SK-N-MC (cell line): ENCODE measurements at regions not wholly inside any gene's neighbourhood (a gene's known extent, or its start where the extent isn't known, plus 50 kb on each side); places are given as distances from the start of the nearest gene placed in this dataset.
A peak's percentile ranks its signal among the peaks of the same experiment; 100 is the strongest.

Experiments used
- DNase-seq: peaks from one replicate; pipeline ENCODE4 v3.0.0-alpha.2; 2011; ENCODE audit warnings: low read depth, low spot score
- H3K27ac ChIP-seq: fragments of 200-600 bp; sonication (generic); 2 replicates; pipeline ENCODE4 v1.5.1; 2016; ENCODE audit warnings: mixed run types
- H3K36me3 ChIP-seq: fragments of 200-600 bp; sonication (generic); 2 replicates; pipeline ENCODE4 v1.6.1; 2017; ENCODE audit warnings: antibody characterized with exemption, low read length, mixed read lengths; ENCODE audit not compliant: insufficient read depth
- H3K4me3 ChIP-seq: fragments of 200-600 bp; sonication (generic); 2 replicates; pipeline ENCODE4 v1.5.1; 2016
- H3K9ac ChIP-seq: fragments of 200-600 bp; sonication (generic); 2 replicates; pipeline ENCODE4 v1.8.0; 2017; ENCODE audit warnings: mixed run types, mixed read lengths; ENCODE audit not compliant: insufficient read length
- H3K9me3 ChIP-seq: fragments of 200-600 bp; sonication (generic); 2 replicates; pipeline ENCODE4 v1.6.1; 2017; ENCODE audit warnings: low read depth, mild to moderate bottlenecking, antibody characterized with exemption, low read length, moderate library complexity, mixed read lengths
- EZH2 ChIP-seq: fragments of 200-600 bp; sonication (generic); IDR thresholded peaks from one replicate; pipeline ENCODE4 v1.6.1; 2017; ENCODE audit warnings: antibody characterized with exemption
- FOXP2 ChIP-seq: optimal IDR thresholded peaks from 2 replicates; pipeline ENCODE3; 2011; ENCODE audit warnings: mild to moderate bottlenecking, moderate library complexity; ENCODE audit not compliant: insufficient read depth; ENCODE audit errors: extremely low read length, control extremely low read depth
- POLR2AphosphoS5 ChIP-seq: IDR thresholded peaks from 2 replicates; pipeline ENCODE4 v1.6.1; 2012; ENCODE audit warnings: mild to moderate bottlenecking, low read depth, low read length, borderline replicate concordance

GRCh38 chr10:83176901-83177300, 962.4 kb upstream of the GHITM start:
- no peak for DNase-seq
- no peak overlapping the region for H3K9ac ChIP-seq
- no peaks in the 10 kb centered on the region for H3K36me3 ChIP-seq
- no peaks in the 10 kb centered on the region for H3K9me3 ChIP-seq
- H3K4me3 ChIP-seq, result no peak overlapping the region
- no peak for TF ChIP-seq FOXP2
- no peak for TF ChIP-seq POLR2AphosphoS5
- no peak for TF ChIP-seq EZH2
- no peak overlapping the region for H3K27ac ChIP-seq

GRCh38 chr10:83178526-83178925, 960.8 kb upstream of the GHITM start:
- Histone ChIP-seq H3K4me3 (no peak overlapping the region), H3K9ac (no peak overlapping the region), H3K27ac (no peak overlapping the region), H3K36me3 (no peaks in the 10 kb centered on the region), H3K9me3 (no peaks in the 10 kb centered on the region)
- no peak for DNase-seq
- no peak for TF ChIP-seq POLR2AphosphoS5

DNA sequence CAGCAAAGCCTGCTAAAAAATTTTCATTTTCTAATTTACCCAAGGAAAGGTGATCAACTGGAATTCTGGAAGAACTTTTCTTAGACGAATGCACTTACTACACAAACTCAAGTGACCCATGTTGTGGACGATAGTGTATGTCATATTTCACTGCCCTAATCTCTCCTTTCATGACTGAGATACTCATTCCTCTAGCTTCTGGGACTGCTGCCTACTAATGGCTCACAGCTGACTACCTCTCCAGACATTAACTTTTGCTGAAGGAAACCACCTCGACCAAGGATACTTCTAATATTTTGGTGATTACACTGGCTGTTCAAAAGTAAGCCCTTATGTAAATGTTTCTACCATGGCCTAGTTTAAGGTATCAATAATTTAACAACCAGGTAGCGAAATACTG, 959.9 kb upstream of the GHITM start:
- H3K36me3 ChIP-seq, result no peaks in the 10 kb centered on the region
- TF ChIP-seq POLR2AphosphoS5 (no peak), EZH2 (no peak), FOXP2 (no peak)
- no peak for DNase-seq
- no peaks in the 10 kb centered on the region for H3K9me3 ChIP-seq
- no peak overlapping the region for H3K9ac ChIP-seq
- H3K4me3 ChIP-seq, result no peak overlapping the region
- H3K27ac ChIP-seq, result no peak overlapping the region

- H3K4me3 ChIP-seq, result no peak overlapping the region
- no peak overlapping the region for H3K9ac ChIP-seq
- H3K36me3 ChIP-seq, result no peaks in the 10 kb centered on the region
- no peak overlapping the region for H3K27ac ChIP-seq
- H3K9me3 ChIP-seq, result no peaks in the 10 kb centered on the region
- TF ChIP-seq POLR2AphosphoS5 (no peak), EZH2 (no peak)
- DNase-seq, result no peak
These were observed 957.2 kb upstream of the GHITM start for GRCh38 chr10:83182076-83182475.

- H3K4me3 ChIP-seq, result no peak overlapping the region
- DNase-seq, result no peak
- no peaks in the 10 kb centered on the region for H3K36me3 ChIP-seq
- no peak for TF ChIP-seq POLR2AphosphoS5
- no peak for TF ChIP-seq EZH2
- TF ChIP-seq FOXP2, result no peak
- H3K9ac ChIP-seq, result no peak overlapping the region
- no peak overlapping the region for H3K27ac ChIP-seq
- H3K9me3 ChIP-seq, result no peaks in the 10 kb centered on the region
These were observed 954.7 kb upstream of the GHITM start for GRCh38 chr10:83184641-83185040.

DNA sequence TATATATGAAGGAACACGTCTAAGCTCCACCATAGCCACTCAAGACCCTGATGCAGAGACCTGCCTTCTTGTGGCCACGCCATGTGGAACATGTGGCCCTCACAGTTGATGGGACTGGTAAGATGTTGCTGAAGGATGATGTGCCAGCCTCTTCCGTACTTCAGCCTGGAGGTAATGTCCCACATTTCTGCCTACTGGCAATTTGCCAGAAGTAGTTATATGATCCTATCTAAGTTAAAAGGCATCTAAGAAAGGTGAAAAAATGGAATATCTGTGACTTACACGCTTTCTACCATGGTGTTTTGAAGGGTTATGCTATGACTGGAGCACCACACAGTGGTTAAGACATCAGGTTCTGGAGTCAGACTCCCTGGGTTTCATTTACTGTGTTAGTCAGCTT, 948.7 kb upstream of the GHITM start:
- Histone ChIP-seq H3K27ac (no peak overlapping the region), H3K4me3 (no peak overlapping the region), H3K9me3 (no peaks in the 10 kb centered on the region), H3K9ac (no peak overlapping the region), H3K36me3 (no peaks in the 10 kb centered on the region)
- DNase-seq, result no peak
- TF ChIP-seq FOXP2, result no peak
- no peak for TF ChIP-seq EZH2
- no peak for TF ChIP-seq POLR2AphosphoS5

DNA sequence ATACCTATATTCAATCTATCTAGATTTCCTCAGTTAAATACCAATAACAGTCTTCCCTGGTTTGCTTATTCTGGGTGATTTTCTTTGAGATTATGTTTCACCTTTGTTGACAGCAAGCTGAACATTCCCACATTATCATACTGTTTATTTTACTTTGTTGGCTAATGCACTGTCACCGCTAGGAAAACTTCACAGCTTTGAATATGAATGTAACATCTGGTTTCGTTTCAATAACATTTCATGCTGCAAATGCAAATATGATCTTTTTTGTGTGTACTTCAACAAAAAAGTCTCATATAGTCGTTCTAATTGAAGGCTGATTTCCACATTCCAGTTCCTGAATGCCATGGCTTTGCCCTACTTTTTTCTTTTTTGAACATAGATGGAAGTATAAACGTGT, 946.3 kb upstream of the GHITM start:
- H3K27ac ChIP-seq, result no peak overlapping the region
- H3K9me3 ChIP-seq, result no peaks in the 10 kb centered on the region
- no peak for DNase-seq
- TF ChIP-seq POLR2AphosphoS5, result no peak
- H3K9ac ChIP-seq, result no peak overlapping the region
- H3K36me3 ChIP-seq, result no peaks in the 10 kb centered on the region
- 0 out of 2 replicates have a peak overlapping the region, but pooled peaks have one; percentile 28 for H3K4me3 ChIP-seq

GRCh38 chr10:83195021-83195420, 944.3 kb upstream of the GHITM start:
- no peak overlapping the region for H3K9ac ChIP-seq
- H3K36me3 ChIP-seq, result no peaks in the 10 kb centered on the region
- no peak overlapping the region for H3K27ac ChIP-seq
- no peak for DNase-seq
- H3K4me3 ChIP-seq, result no peak overlapping the region
- TF ChIP-seq FOXP2 (no peak), EZH2 (no peak), POLR2AphosphoS5 (no peak)
- H3K9me3 ChIP-seq, result no peaks in the 10 kb centered on the region

- no peaks in the 10 kb centered on the region for H3K36me3 ChIP-seq
- TF ChIP-seq FOXP2 (no peak), POLR2AphosphoS5 (no peak), EZH2 (no peak)
- no peaks in the 10 kb centered on the region for H3K9me3 ChIP-seq
- H3K27ac ChIP-seq, result no peak overlapping the region
- no peak overlapping the region for H3K9ac ChIP-seq
- DNase-seq, result no peak
- no peak overlapping the region for H3K4me3 ChIP-seq
These were observed 939.9 kb upstream of the GHITM start for GRCh38 chr10:83199374-83199773.
